ENCODE measurements at regions not wholly inside any gene's neighbourhood (a gene's known extent, or its start where the extent isn't known, plus 50 kb on each side); places are given as distances from the start of the nearest gene placed in this dataset.
A peak's percentile ranks its signal among the peaks of the same experiment; 100 is the strongest.

DNA sequence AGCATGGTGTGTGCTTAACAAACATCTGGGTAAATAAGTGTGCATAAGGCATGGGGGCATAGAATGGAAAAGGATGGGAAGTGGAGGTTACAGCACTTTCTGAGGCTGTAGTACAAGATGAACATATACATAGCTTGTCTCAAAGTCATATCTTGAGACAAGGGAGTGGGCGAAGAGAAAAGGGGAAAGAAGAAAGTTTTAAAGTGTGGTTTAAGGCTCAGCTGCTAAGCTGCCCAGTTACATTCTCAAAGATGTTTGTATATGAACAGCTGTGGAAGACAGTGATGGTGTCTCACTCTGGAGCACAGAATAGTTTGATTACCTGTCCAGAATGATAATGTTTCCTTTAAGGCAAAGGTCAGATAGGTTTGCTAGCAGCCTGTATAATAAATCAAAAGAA is 61.9 kb upstream of the LANCL2 start:
- DNase-seq (ENCODE audit: low read depth), result no peak
- no peak for TF ChIP-seq CTCF (conservative IDR thresholded peaks at IDR 0.05; ENCODE audit: control insufficient read depth, insufficient read depth, low read depth, low read length)
- H3K4me3 ChIP-seq (ENCODE audit: control insufficient read depth, low read depth, low read length), result no peak overlapping the region

DNA sequence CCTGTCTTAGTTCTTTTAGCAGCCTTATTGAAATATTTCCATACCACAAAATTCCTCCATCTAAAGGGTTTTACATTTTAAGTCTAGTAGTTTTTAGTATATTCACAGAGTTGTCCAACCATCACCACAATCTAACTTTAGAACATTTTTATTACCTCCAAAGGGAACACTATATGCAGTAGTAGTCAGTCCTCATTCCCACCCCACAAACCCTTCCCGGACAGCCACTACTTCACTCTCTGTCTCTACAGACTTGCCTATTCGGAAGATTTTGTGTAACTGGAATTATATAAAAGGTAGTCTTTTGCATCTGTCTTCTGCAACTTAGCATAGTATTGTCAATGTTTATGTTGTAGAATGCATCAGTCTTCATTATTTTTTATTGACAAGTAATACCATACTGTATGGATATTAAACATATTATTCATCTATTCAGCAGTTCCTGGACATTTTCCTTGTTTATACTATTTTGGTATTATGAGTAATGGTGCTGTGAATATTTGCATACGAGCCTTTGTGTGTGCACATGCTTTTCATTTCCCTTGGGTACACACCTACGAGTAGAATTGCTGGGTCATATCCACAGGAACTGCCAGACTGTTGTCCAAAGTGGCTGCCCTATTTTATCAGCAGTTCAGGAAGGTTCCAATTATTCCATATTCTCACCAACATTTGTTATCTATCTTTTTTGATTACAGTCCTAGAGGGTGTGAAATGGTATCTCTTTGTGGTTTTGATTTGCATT is 60.9 kb upstream of the LANCL2 start:
- DNase-seq (ENCODE audit: low read depth), result peak; percentile 17
- no peak for TF ChIP-seq CTCF (conservative IDR thresholded peaks at IDR 0.05; ENCODE audit: control insufficient read depth, insufficient read depth, low read depth, low read length)
- no peak overlapping the region for H3K4me3 ChIP-seq (ENCODE audit: control insufficient read depth, low read depth, low read length)

- no peak overlapping the region for H3K4me3 ChIP-seq (ENCODE audit: control insufficient read depth, low read depth, low read length)
- no peak for DNase-seq (ENCODE audit: low read depth)
- TF ChIP-seq CTCF (conservative IDR thresholded peaks at IDR 0.05; ENCODE audit: control insufficient read depth, insufficient read depth, low read depth, low read length), result no peak
Observed at GRCh38 chr7:55305135-55305534, 60.0 kb upstream of the LANCL2 start.

DNA sequence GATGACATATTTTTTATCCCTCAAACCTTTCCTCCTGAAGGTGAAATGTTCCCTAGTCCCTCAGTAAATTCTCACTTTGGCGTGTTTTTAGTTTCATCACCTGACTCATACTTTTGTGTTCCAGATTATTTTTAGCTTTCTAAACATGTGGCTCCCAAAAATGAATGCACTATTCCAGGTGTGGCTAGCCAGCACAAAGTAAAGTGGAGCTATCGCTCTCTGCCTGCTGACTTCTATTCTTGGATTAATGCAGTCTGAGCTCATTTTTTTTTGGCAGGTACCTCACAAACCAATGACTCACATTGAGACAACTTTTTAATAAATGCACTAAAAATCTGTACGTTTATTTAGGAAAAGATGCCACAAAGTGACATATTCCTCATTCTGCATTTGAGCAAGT is 58.8 kb upstream of the LANCL2 start:
- H3K4me3 ChIP-seq (ENCODE audit: control insufficient read depth, low read depth, low read length), result no peak overlapping the region
- DNase-seq (ENCODE audit: low read depth), result peak; percentile 42
- TF ChIP-seq CTCF (conservative IDR thresholded peaks at IDR 0.05; ENCODE audit: control insufficient read depth, insufficient read depth, low read depth, low read length), result no peak

GRCh38 chr7:55307123-55307916 is 57.8 kb upstream of the LANCL2 start:
- DNase-seq (ENCODE audit: low read depth), result peak; percentile 6
- TF ChIP-seq CTCF (conservative IDR thresholded peaks at IDR 0.05; ENCODE audit: control insufficient read depth, insufficient read depth, low read depth, low read length), result no peak
- no peak overlapping the region for H3K4me3 ChIP-seq (ENCODE audit: control insufficient read depth, low read depth, low read length)

DNA sequence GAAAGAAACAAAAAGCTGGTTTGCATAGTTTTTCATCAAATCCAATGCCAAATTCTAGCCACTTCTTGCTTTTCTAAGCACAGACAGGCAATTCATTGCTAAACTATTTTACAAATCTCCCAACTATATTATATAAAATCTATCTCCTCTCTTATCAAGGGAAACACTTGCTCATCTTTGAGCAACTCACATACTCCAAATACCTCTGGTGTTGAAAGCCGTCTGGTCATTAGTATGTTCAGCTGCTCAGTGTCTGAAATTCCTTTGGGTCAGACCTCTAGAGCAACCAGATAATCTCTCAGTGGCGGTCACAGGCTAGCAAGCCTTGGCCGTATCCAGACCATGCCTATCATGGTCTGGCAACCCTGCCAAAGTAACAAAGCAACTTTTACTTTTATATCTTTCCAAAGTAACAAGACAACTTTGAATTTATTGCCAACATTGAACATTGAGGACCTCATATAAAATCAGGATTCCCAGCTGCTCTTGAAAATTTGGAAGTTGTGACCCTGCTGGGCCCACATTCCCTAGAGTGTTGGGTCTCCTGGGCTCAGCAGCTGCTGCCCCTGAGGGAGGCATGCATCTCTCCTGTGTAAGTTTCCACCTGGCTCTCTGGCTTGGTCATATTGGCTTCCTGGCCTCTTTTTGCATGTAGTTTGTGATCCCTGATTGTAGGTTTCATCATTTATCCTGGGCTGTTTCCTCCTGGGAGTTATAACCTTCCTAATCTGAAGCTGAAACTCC is 56.8 kb upstream of the LANCL2 start:
- DNase-seq (ENCODE audit: low read depth), result peak; percentile 30
- TF ChIP-seq CTCF (conservative IDR thresholded peaks at IDR 0.05; ENCODE audit: control insufficient read depth, insufficient read depth, low read depth, low read length), result no peak
- no peak overlapping the region for H3K4me3 ChIP-seq (ENCODE audit: control insufficient read depth, low read depth, low read length)

Data from fibroblast of mammary gland (primary cell).